Psoas muscle (tissue), 7 donors: ENCODE measurements at regions not wholly inside any gene's neighbourhood (a gene's known extent, or its start where the extent isn't known, plus 50 kb on each side); places are given as distances from the start of the nearest gene placed in this dataset.

Experiments used
- ATAC-seq, 4 donors: fragments of 200-7000 bp; cut with Tn5 transposase; one replicate each; pipeline ENCODE4 v1.9.1; 2020; ENCODE audit warnings: moderate library complexity in 3 of 4, mild to moderate bottlenecking in 2 of 4
- DNase-seq, 2 donors: peaks; one replicate each; pipeline ENCODE4 v3.0.0-alpha.2; 2020
- H3K27ac ChIP-seq: fragments of 200-600 bp; one replicate; pipeline ENCODE4 v1.8.0; 2022
- H3K27me3 ChIP-seq, 3 donors: fragments of 200-600 bp in 1 of 3; one replicate each; pipeline versions ENCODE4 v1.6.1 to v1.8.0; 2013 to 2022; ENCODE audit warnings: low read length in 2 of 3, mild to moderate bottlenecking in 2 of 3, moderate library complexity in 1 of 3; ENCODE audit not compliant: insufficient read depth in 3 of 3
- H3K36me3 ChIP-seq, 2 donors: fragments of 200-600 bp in 1 of 2; one replicate each; pipeline versions ENCODE4 v1.6.1 to v1.8.0; 2013 to 2022; ENCODE audit warnings: low read depth in 1 of 2, mild to moderate bottlenecking in 1 of 2, moderate library complexity in 1 of 2; ENCODE audit not compliant: insufficient read depth in 1 of 2
- H3K4me1 ChIP-seq: fragments of 200-600 bp; one replicate; pipeline ENCODE4 v1.8.0; 2022
- H3K4me3 ChIP-seq: fragments of 200-600 bp; one replicate; pipeline ENCODE4 v1.8.0; 2022; ENCODE audit warnings: mild to moderate bottlenecking
- H3K9me3 ChIP-seq: fragments of 200-600 bp; one replicate; pipeline ENCODE4 v1.8.0; 2022
- WGBS, 3 donors: extraction: QIAGEN DNeasy Blood & Tissue Kit; methylation state at CpG; one replicate each; pipeline versions ENCODE4 v1.1.6 to v1.1.7; 2013; 5-methylcytosine and 5-hydroxymethylcytosine counted together
- intact Hi-C, 2 donors: fragments of 100-400 bp; cut with DNase I; formaldehyde crosslinking; loops; one replicate each; pipeline versions ENCODE4 v1.11.0 to v1.14.2; 2022
- TF ChIP-seq, protein P1 (sequence below): fragments of 200-600 bp; IDR thresholded peaks from one replicate; pipeline ENCODE4 v1.8.0; 2022; ENCODE audit warnings: antibody characterized with exemption
- donor health status: healthy with polysubstance abuse.
- donor health status: DM: no; HTN: no; CAD: no; lungs with moderate emphysema.
- donor health status: Bipolar disorder and iron deficiency.
- donor health status: healthy.
- donor health status: DM: yes; HTN: yes; CAD: no.
- donor health status: DM: no; HTN: no; CAD: no.
- donor health status: DM: yes; HTN: yes; CAD: no.

DNA sequence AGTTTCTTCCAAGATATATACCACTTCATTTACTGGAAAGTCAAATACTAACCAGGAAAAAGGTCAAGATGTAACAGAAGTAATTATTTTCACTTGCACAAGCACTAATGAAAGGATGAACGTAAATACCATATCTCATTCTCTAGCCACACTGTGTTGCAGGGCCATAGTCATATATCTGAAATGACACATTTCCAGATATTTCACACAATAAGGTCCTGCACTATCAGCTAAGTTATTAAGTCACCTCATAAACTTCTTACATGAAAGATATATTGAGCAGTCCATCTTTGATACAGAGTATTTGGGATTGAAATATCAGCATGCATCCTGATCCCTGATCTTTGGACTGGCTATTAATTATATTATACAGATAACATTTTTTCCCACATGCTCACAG lies 783.3 kb upstream of the MGAT4C start:
- H3K4me3 ChIP-seq, result no peak overlapping the region
- H3K9me3 ChIP-seq, result no peaks in the 10 kb centered on the region
- no peaks in the 10 kb centered on the region for H3K4me1 ChIP-seq
- no peaks in the 10 kb centered on the region for H3K36me3 ChIP-seq
- H3K27me3 ChIP-seq, result no peaks in the 10 kb centered on the region
- WGBS, 3 donors, result 87 to 90% (median 90%) methylated on average over 1 of the region's 1 CpG
- DNase-seq, result no peak
- intact Hi-C loops, result no loop called here
- ATAC-seq, result no peak
- TF ChIP-seq, protein P1, sequence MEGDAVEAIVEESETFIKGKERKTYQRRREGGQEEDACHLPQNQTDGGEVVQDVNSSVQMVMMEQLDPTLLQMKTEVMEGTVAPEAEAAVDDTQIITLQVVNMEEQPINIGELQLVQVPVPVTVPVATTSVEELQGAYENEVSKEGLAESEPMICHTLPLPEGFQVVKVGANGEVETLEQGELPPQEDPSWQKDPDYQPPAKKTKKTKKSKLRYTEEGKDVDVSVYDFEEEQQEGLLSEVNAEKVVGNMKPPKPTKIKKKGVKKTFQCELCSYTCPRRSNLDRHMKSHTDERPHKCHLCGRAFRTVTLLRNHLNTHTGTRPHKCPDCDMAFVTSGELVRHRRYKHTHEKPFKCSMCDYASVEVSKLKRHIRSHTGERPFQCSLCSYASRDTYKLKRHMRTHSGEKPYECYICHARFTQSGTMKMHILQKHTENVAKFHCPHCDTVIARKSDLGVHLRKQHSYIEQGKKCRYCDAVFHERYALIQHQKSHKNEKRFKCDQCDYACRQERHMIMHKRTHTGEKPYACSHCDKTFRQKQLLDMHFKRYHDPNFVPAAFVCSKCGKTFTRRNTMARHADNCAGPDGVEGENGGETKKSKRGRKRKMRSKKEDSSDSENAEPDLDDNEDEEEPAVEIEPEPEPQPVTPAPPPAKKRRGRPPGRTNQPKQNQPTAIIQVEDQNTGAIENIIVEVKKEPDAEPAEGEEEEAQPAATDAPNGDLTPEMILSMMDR, result no peak
- H3K27ac ChIP-seq, result no peak overlapping the region

DNA sequence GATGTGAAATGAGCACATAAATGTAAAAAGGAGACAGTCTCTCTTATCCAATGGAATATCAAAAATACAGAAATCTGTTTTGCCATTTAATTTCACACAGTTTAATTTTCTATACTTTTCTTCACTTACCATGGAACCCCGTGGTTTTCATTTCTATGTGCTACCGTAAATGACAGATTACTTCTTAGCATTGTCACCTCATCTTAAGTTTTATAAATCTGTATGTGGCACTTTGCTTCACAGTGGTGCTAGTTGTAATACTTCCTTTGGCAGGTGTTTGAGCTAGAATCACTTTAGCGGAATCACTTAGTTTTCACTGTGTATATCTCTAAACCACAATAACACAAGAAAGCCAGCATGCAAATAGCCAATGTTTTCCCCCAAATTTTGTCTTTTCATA lies 781.9 kb upstream of the MGAT4C start:
- no peaks in the 10 kb centered on the region for H3K9me3 ChIP-seq
- no peaks in the 10 kb centered on the region for H3K27me3 ChIP-seq
- intact Hi-C loops, result no loop called here
- no peaks in the 10 kb centered on the region for H3K4me1 ChIP-seq
- WGBS, 3 donors, result 75 to 94% (median 92%) methylated on average over 3 of the region's 3 CpGs
- H3K27ac ChIP-seq, result no peak overlapping the region
- TF ChIP-seq, protein P1, result no peak
- H3K36me3 ChIP-seq, result no peaks in the 10 kb centered on the region
- no peak for ATAC-seq
- no peak overlapping the region for H3K4me3 ChIP-seq
- no peak for DNase-seq

DNA sequence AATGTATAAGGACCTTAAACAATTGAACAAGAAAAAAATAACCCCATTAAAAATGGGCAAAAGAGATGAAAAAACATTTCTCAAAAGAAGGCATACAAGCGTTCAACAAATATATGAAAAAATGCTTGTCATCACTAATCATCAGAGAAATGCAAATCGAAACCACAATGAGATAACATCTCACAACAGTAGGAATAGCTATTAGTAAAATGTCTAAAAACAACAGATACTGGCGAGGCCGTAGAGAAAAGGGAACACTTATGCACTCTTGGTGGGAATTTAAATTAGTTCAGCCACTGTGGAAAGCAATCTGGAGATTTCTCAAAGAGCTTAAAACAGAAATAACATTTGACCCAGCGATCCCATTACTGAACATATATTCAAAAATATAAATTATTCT lies 769.8 kb upstream of the MGAT4C start:
- Histone ChIP-seq H3K27ac (no peak overlapping the region), H3K4me3 (no peak overlapping the region), H3K4me1 (no peaks in the 10 kb centered on the region), H3K36me3 (no peaks in the 10 kb centered on the region), H3K27me3 (no peaks in the 10 kb centered on the region), H3K9me3 (no peaks in the 10 kb centered on the region)
- DNase-seq (no peak), ATAC-seq (no peak)
- TF ChIP-seq, protein P1, result no peak
- 83 to 91% (median 89%) methylated on average over 5 of the region's 5 CpGs for WGBS, 3 donors
- intact Hi-C loops, result no loop called here

DNA sequence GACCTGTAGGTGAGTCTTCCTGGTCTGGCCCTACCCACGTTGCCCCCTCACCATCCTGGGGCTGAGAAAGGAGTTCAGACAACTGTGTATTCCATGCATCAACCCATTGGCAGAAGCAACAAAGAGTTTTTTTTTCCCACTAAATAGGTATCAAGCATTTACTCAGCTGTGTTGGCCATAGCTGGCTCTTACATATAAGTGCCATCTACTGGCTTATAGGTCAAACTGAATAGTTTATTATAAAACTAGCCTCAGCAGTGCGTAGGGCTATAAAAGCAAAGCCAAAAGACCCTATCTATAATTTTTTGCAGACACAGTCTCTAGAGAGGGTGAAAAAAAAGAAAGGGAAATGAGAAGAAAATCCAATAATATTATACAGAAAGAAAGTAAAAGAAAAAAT lies 765.2 kb upstream of the MGAT4C start:
- DNase-seq (no peak), ATAC-seq (no peak)
- 66 to 78% (median 76%) methylated on average over 2 of the region's 2 CpGs for WGBS, 3 donors
- no peak overlapping the region for H3K4me3 ChIP-seq
- no peak overlapping the region for H3K27ac ChIP-seq
- intact Hi-C loops, result no loop called here
- TF ChIP-seq, protein P1, result no peak
- H3K27me3 ChIP-seq, result no peaks in the 10 kb centered on the region
- no peaks in the 10 kb centered on the region for H3K4me1 ChIP-seq
- H3K36me3 ChIP-seq, result no peaks in the 10 kb centered on the region
- peaks cover 6% of the 10 kb centered on the region for H3K9me3 ChIP-seq

DNA sequence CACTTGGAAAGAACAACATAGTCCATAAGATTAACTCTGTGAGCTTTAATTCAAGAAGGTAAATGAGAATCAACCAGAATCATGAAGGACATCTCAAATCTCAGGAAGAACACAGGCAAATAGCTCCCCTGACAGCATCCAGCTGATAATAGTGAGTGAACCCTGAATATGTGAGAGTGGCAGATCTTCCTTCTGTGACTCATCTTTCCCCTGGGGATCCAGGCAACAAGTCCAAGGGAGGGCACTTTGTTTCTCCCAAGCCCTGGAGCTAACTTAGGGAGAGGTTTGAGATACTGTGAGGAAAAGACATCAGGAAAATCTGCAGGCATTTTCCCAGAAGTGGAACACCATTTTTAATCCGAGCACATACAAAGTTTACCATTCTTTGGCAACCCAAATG lies 763.9 kb upstream of the MGAT4C start:
- TF ChIP-seq, protein P1, result no peak
- Histone ChIP-seq H3K4me3 (no peak overlapping the region), H3K9me3 (peaks cover 6% of the 10 kb centered on the region), H3K27ac (no peak overlapping the region), H3K27me3 (no peaks in the 10 kb centered on the region), H3K4me1 (no peaks in the 10 kb centered on the region), H3K36me3 (no peaks in the 10 kb centered on the region)
- WGBS, 3 donors, result 84 to 90% (median 89%) methylated on average over 1 of the region's 1 CpG
- intact Hi-C loops, result no loop called here
- no peak for ATAC-seq
- DNase-seq, result no peak
